ENCODE measurements at regions not wholly inside any gene's neighbourhood (a gene's known extent, or its start where the extent isn't known, plus 50 kb on each side); places are given as distances from the start of the nearest gene placed in this dataset.

GRCh38 chr2:128372621-128373341 lies 54.1 kb upstream of the HS6ST1 start:
- Mint-ChIP-seq H3K36me3 (ENCODE audit: low read depth) (no peaks in the 10 kb centered on the region), H3K9me3 (no peaks in the 10 kb centered on the region), H3K4me1 (ENCODE audit: low read depth) (no peaks in the 10 kb centered on the region), H3K27ac (no peak overlapping the region), H3K27me3 (no peaks in the 10 kb centered on the region), H3K4me3 (no peak overlapping the region)
- Histone ChIP-seq H3K9me3 (ENCODE audit: control insufficient read depth in 1 of 2, insufficient read depth in 1 of 2, low read length in 2 of 2) (no peaks in the 10 kb centered on the region), H3K27me3 (ENCODE audit: control insufficient read depth in 1 of 2, insufficient read depth in 2 of 2, low read length in 2 of 2) (no peaks in the 10 kb centered on the region), H3K4me1 (ENCODE audit: insufficient read depth, low read length) (peaks cover 16% of the 10 kb centered on the region), H3K4me3 (ENCODE audit: low read length) (no peak overlapping the region), H3K36me3 (ENCODE audit: insufficient read depth, low read length) (no peaks in the 10 kb centered on the region), H3K27ac (ENCODE audit: low read depth in 1 of 2, low read length in 2 of 2) (no peak overlapping the region)
- ATAC-seq (ENCODE audit: poor library complexity): no peak
- DNase-seq: peak in 4 of 14 experiments; percentile 19 to 54 (median 33)
- intact Hi-C loops (cut with DNase I, micrococcal nuclease): no loop called here
- POLR2A ChIA-PET: no interaction called here
- CTCF ChIA-PET: no interaction called here
- no peak for TF ChIP-seq CTCF (IDR thresholded peaks at IDR 0.05)

- Mint-ChIP-seq H3K9me3 (no peaks in the 10 kb centered on the region), H3K36me3 (ENCODE audit: low read depth) (no peaks in the 10 kb centered on the region), H3K27ac (no peak overlapping the region), H3K27me3 (no peaks in the 10 kb centered on the region), H3K4me1 (ENCODE audit: low read depth) (no peaks in the 10 kb centered on the region), H3K4me3 (no peak overlapping the region)
- Histone ChIP-seq H3K9me3 (ENCODE audit: control insufficient read depth in 1 of 2, insufficient read depth in 1 of 2, low read length in 2 of 2) (no peaks in the 10 kb centered on the region), H3K36me3 (ENCODE audit: insufficient read depth, low read length) (no peaks in the 10 kb centered on the region), H3K27me3 (ENCODE audit: control insufficient read depth in 1 of 2, insufficient read depth in 2 of 2, low read length in 2 of 2) (no peaks in the 10 kb centered on the region), H3K27ac (ENCODE audit: low read depth in 1 of 2, low read length in 2 of 2) (no peak overlapping the region), H3K4me1 (ENCODE audit: insufficient read depth, low read length) (peaks cover 16% of the 10 kb centered on the region), H3K4me3 (ENCODE audit: low read length) (no peak overlapping the region)
- no peak for TF ChIP-seq CTCF (IDR thresholded peaks at IDR 0.05)
- peak in 1 of 14 experiments; percentile 28 for DNase-seq
- ChIA-PET CTCF (no interaction called here), POLR2A (no interaction called here)
- ATAC-seq (ENCODE audit: poor library complexity): no peak
- intact Hi-C loops (cut with DNase I, micrococcal nuclease): no loop called here
These were observed 54.9 kb upstream of the HS6ST1 start for GRCh38 chr2:128373451-128374000.

- no peaks in the 10 kb centered on the region for H3K27me3 Mint-ChIP-seq
- no peak overlapping the region for H3K4me3 Mint-ChIP-seq
- H3K4me1 Mint-ChIP-seq (ENCODE audit: low read depth): no peaks in the 10 kb centered on the region
- intact Hi-C loops (cut with DNase I, micrococcal nuclease): no loop called here
- H3K36me3 ChIP-seq (ENCODE audit: insufficient read depth, low read length): no peaks in the 10 kb centered on the region
- TF ChIP-seq CTCF (IDR thresholded peaks at IDR 0.05): no peak
- POLR2A ChIA-PET: no interaction called here
- peak in 1 of 14 experiments; percentile 27 for DNase-seq
- H3K9me3 ChIP-seq (ENCODE audit: control insufficient read depth in 1 of 2, insufficient read depth in 1 of 2, low read length in 2 of 2): no peaks in the 10 kb centered on the region
- no peaks in the 10 kb centered on the region for H3K27me3 ChIP-seq (ENCODE audit: control insufficient read depth in 1 of 2, insufficient read depth in 2 of 2, low read length in 2 of 2)
- no peak overlapping the region for H3K27ac Mint-ChIP-seq
- no peaks in the 10 kb centered on the region for H3K36me3 Mint-ChIP-seq (ENCODE audit: low read depth)
- CTCF ChIA-PET: no interaction called here
- no peak overlapping the region for H3K27ac ChIP-seq (ENCODE audit: low read depth in 1 of 2, low read length in 2 of 2)
- ATAC-seq (ENCODE audit: poor library complexity): no peak
- peaks cover 16% of the 10 kb centered on the region for H3K4me1 ChIP-seq (ENCODE audit: insufficient read depth, low read length)
- H3K9me3 Mint-ChIP-seq: no peaks in the 10 kb centered on the region
- no peak overlapping the region for H3K4me3 ChIP-seq (ENCODE audit: low read length)
These were observed 55.5 kb upstream of the HS6ST1 start for GRCh38 chr2:128374001-128374710.

All from CD4-positive, alpha-beta T cell (primary cell).